ENCODE measurements at regions not wholly inside any gene's neighbourhood (a gene's known extent, or its start where the extent isn't known, plus 50 kb on each side); places are given as distances from the start of the nearest gene placed in this dataset.

DNA sequence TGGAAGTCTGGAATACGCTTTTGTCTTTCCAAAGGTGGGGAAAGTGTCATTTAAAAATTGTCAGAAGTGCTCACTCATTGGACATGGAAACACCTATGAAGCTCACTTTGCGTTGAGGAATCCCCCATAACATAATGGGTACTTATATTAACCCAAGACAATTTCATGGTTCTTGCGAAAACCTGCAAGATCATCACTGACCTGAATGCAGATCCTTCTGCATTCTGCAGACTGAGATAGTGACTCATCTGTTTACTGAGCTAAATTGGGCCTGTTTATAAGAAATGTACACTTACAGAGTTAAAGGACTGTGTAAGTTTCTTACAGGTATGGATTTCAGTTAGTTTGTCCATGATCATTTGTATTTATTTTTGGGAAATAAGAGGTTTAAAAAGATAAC, 153.0 kb downstream of the HMHB1 start:
- H3K27ac ChIP-seq = no peak overlapping the region
- H3K27me3 ChIP-seq = no peaks in the 10 kb centered on the region
- no peaks in the 10 kb centered on the region for H3K9me3 ChIP-seq
- WGBS, 2 donors = 76 to 94% methylated on average over 3 of the region's 3 CpGs
- H3K36me3 ChIP-seq = no peaks in the 10 kb centered on the region
- H3K4me1 ChIP-seq = no peaks in the 10 kb centered on the region
- intact Hi-C loops (cut with DNase I) = no loop called here
- no peak for DNase-seq
- H3K4me3 ChIP-seq = no peak overlapping the region
- TF ChIP-seq POLR2A (IDR thresholded peaks at IDR 0.05) = no peak
- no peak for TF ChIP-seq EP300 (IDR thresholded peaks at IDR 0.05)
- TF ChIP-seq, protein P1, sequence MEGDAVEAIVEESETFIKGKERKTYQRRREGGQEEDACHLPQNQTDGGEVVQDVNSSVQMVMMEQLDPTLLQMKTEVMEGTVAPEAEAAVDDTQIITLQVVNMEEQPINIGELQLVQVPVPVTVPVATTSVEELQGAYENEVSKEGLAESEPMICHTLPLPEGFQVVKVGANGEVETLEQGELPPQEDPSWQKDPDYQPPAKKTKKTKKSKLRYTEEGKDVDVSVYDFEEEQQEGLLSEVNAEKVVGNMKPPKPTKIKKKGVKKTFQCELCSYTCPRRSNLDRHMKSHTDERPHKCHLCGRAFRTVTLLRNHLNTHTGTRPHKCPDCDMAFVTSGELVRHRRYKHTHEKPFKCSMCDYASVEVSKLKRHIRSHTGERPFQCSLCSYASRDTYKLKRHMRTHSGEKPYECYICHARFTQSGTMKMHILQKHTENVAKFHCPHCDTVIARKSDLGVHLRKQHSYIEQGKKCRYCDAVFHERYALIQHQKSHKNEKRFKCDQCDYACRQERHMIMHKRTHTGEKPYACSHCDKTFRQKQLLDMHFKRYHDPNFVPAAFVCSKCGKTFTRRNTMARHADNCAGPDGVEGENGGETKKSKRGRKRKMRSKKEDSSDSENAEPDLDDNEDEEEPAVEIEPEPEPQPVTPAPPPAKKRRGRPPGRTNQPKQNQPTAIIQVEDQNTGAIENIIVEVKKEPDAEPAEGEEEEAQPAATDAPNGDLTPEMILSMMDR (IDR thresholded peaks at IDR 0.05) = no peak
- TF ChIP-seq POLR2AphosphoS5 (IDR thresholded peaks at IDR 0.05) = no peak

DNA sequence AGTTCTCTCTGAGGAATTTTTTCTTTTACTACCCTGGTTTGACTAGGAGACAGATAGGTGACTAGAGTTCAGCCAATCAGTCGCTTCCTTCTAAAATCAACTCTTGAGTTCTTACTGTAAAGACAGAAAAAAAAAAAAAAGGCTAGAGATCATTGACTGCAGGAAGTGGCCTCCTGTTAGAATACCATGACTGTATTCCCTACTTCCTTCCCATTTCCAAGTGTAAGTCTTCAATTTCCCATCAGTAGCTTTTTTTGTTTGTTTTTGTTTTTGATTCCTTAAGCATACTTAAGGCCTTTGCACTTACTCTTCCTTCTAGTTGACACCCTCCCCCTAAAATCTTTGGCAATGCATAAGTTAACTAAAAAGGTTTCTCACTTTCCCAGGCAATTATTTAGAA, 154.3 kb downstream of the HMHB1 start:
- intact Hi-C loops (cut with DNase I) = no loop called here
- H3K4me1 ChIP-seq = no peaks in the 10 kb centered on the region

GRCh38 chr5:143968071-143968878, 156.3 kb downstream of the HMHB1 start:
- H3K4me3 ChIP-seq = no peak overlapping the region
- H3K36me3 ChIP-seq = no peaks in the 10 kb centered on the region
- DNase-seq = no peak
- no peaks in the 10 kb centered on the region for H3K27me3 ChIP-seq
- H3K27ac ChIP-seq = no peak overlapping the region
- 94 to 95% methylated on average over 3 of the region's 3 CpGs for WGBS, 2 donors
- no peaks in the 10 kb centered on the region for H3K9me3 ChIP-seq
- no peaks in the 10 kb centered on the region for H3K4me1 ChIP-seq
- TF ChIP-seq POLR2A (IDR thresholded peaks at IDR 0.05) (no peak), POLR2AphosphoS5 (IDR thresholded peaks at IDR 0.05) (no peak)
- TF ChIP-seq, protein P1 (IDR thresholded peaks at IDR 0.05) = no peak
- intact Hi-C loops (cut with DNase I) = no loop called here

More for the DNA sequence above, 154.3 kb downstream of the HMHB1 start:
- TF ChIP-seq, protein P1 (IDR thresholded peaks at IDR 0.05) = no peak
- TF ChIP-seq POLR2A (IDR thresholded peaks at IDR 0.05) (no peak), POLR2AphosphoS5 (IDR thresholded peaks at IDR 0.05) (no peak), EP300 (IDR thresholded peaks at IDR 0.05) (no peak)
- no peak overlapping the region for H3K27ac ChIP-seq
- DNase-seq = no peak
- no peaks in the 10 kb centered on the region for H3K27me3 ChIP-seq
- H3K4me3 ChIP-seq = no peak overlapping the region
- no peaks in the 10 kb centered on the region for H3K9me3 ChIP-seq
- H3K36me3 ChIP-seq = no peaks in the 10 kb centered on the region
- 93 to 97% methylated on average over 1 of the region's 1 CpG for WGBS, 2 donors

DNA sequence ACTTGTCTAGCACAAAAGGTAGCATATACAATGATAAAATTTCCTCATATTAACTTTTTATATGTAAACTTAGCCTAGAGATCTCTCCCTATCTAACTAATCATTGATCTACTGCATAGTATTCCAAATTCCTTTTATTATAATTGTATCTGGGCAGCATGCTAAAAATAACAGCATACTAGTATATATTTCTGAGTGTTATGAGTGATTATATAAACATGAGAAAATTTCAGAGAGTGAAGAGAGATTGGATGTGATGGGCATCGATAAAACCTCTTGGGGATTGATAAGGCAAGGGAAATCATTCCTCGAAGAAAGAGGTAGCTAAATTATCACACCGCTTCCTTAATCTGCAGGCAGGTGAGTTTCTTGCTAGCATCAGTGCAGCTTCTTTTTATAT, 158.2 kb downstream of the HMHB1 start:
- Histone ChIP-seq H3K4me3 (no peak overlapping the region), H3K36me3 (no peaks in the 10 kb centered on the region), H3K9me3 (no peaks in the 10 kb centered on the region), H3K27ac (no peak overlapping the region), H3K4me1 (no peaks in the 10 kb centered on the region), H3K27me3 (no peaks in the 10 kb centered on the region)
- intact Hi-C loops (cut with DNase I) = no loop called here
- WGBS, 2 donors = 90 to 93% methylated on average over 3 of the region's 3 CpGs
- no peak for TF ChIP-seq POLR2AphosphoS5 (IDR thresholded peaks at IDR 0.05)
- TF ChIP-seq POLR2A (IDR thresholded peaks at IDR 0.05) = no peak
- TF ChIP-seq, protein P1 (IDR thresholded peaks at IDR 0.05) = no peak
- no peak for TF ChIP-seq EP300 (IDR thresholded peaks at IDR 0.05)
- DNase-seq = no peak

DNA sequence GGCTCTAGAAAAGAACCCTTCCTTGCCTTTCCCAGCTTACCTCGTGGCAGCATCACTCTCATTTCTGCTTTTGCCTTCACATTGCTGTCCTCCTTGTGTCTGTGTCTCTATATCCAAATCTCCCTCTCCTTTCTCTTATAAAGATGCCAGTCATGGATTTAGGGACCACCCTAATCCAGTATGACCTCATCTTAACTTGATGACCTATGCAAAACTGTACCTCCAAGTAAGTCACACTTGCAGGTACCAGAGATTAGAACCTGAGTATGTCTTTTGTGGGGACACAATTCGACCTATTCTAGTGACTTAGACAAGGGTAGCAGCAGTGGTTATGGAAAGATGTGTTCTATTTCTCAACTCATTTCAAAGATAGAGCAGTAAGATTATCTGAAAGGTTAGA, 160.1 kb downstream of the HMHB1 start:
- Histone ChIP-seq H3K4me3 (no peak overlapping the region), H3K27me3 (no peaks in the 10 kb centered on the region), H3K27ac (no peak overlapping the region), H3K36me3 (no peaks in the 10 kb centered on the region), H3K9me3 (no peaks in the 10 kb centered on the region), H3K4me1 (no peaks in the 10 kb centered on the region)
- intact Hi-C loops (cut with DNase I) = no loop called here
- WGBS, 2 donors = 44 to 70% methylated on average over 2 of the region's 2 CpGs
- no peak for DNase-seq
- no peak for TF ChIP-seq POLR2AphosphoS5 (IDR thresholded peaks at IDR 0.05)
- TF ChIP-seq EP300 (IDR thresholded peaks at IDR 0.05) = no peak
- no peak for TF ChIP-seq POLR2A (IDR thresholded peaks at IDR 0.05)
- TF ChIP-seq, protein P1 (IDR thresholded peaks at IDR 0.05) = no peak
